Suppressor macrophage treated with lipopolysaccharide for 1 hour (primary cell): ENCODE measurements at regions not wholly inside any gene's neighbourhood (a gene's known extent, or its start where the extent isn't known, plus 50 kb on each side); places are given as distances from the start of the nearest gene placed in this dataset.

Source experiments
- DNase-seq, 3 donors: peaks; one replicate each; pipeline ENCODE4 v3.0.0-alpha.2; 2020 to 2022

GRCh38 chr5:2163060-2163856 is 280.5 kb upstream of the IRX4 start:
- no peak for DNase-seq

GRCh38 chr5:2160811-2161210 is 278.1 kb upstream of the IRX4 start:
- no peak for DNase-seq

GRCh38 chr5:2158767-2159166 is 276.0 kb upstream of the IRX4 start:
- DNase-seq, result no peak

- DNase-seq, result no peak
Measured at GRCh38 chr5:2158109-2158508, 275.4 kb upstream of the IRX4 start.

GRCh38 chr5:2157372-2157771 is 274.6 kb upstream of the IRX4 start:
- no peak for DNase-seq

- no peak for DNase-seq
Measured at GRCh38 chr5:2156358-2157059, 273.8 kb upstream of the IRX4 start.

GRCh38 chr5:2155556-2155955 is 272.8 kb upstream of the IRX4 start:
- DNase-seq, result no peak

- no peak for DNase-seq
Measured at GRCh38 chr5:2153802-2154201, 271.1 kb upstream of the IRX4 start.

GRCh38 chr5:2153350-2153749 is 270.6 kb upstream of the IRX4 start:
- DNase-seq, result no peak

- peak in 2 of 3 donors; percentile 12 to 16 for DNase-seq
Measured at GRCh38 chr5:2151301-2151888, 268.7 kb upstream of the IRX4 start.

GRCh38 chr5:2149195-2149539 is 266.4 kb upstream of the IRX4 start:
- no peak for DNase-seq

- no peak for DNase-seq
Measured at GRCh38 chr5:2148312-2149194, 265.8 kb upstream of the IRX4 start.

- no peak for DNase-seq
Measured at GRCh38 chr5:2147504-2148311, 265.0 kb upstream of the IRX4 start.

- DNase-seq, result no peak
Measured at GRCh38 chr5:2143646-2144353, 261.1 kb upstream of the IRX4 start.

- no peak for DNase-seq
Measured at GRCh38 chr5:2143088-2143487, 260.4 kb upstream of the IRX4 start.

GRCh38 chr5:2142456-2142954 is 259.8 kb upstream of the IRX4 start:
- DNase-seq, result no peak

- no peak for DNase-seq
Measured at GRCh38 chr5:2141254-2142000, 258.7 kb upstream of the IRX4 start.

- DNase-seq, result no peak
Measured at GRCh38 chr5:2140501-2141175, 257.9 kb upstream of the IRX4 start.

GRCh38 chr5:2139478-2139877 is 256.8 kb upstream of the IRX4 start:
- no peak for DNase-seq

- no peak for DNase-seq
Measured at GRCh38 chr5:2138896-2139295, 256.2 kb upstream of the IRX4 start.
